GM18517 (cell line): ENCODE measurements at regions not wholly inside any gene's neighbourhood (a gene's known extent, or its start where the extent isn't known, plus 50 kb on each side); places are given as distances from the start of the nearest gene placed in this dataset.

Source experiments
- ATAC-seq: cut with Tn5 transposase; IDR thresholded peaks from one replicate; pipeline ENCODE4 v1.9.1; 2021; ENCODE audit warnings: mild to moderate bottlenecking, moderate library complexity; ENCODE audit not compliant: unreplicated experiment

- no peak for ATAC-seq
Observed at GRCh38 chr15:85847031-85847430, 52.3 kb upstream of the KLHL25 start.

GRCh38 chr15:85849946-85850345 is 55.2 kb upstream of the KLHL25 start:
- no peak for ATAC-seq

- ATAC-seq: no peak
Observed at GRCh38 chr15:85852969-85853368, 58.2 kb upstream of the KLHL25 start.

- ATAC-seq: peak; percentile 54
Observed at GRCh38 chr15:85854345-85855097, 59.8 kb upstream of the KLHL25 start.

- peak; percentile 89 for ATAC-seq
Observed at GRCh38 chr15:85858586-85859375, 64.1 kb upstream of the KLHL25 start.

GRCh38 chr15:85859671-85860070 is 64.9 kb upstream of the KLHL25 start:
- ATAC-seq: no peak

- no peak for ATAC-seq
Observed at GRCh38 chr15:85860394-85861161, 65.9 kb upstream of the KLHL25 start.

- ATAC-seq: no peak
Observed at GRCh38 chr15:85865070-85865684, 70.5 kb upstream of the KLHL25 start.

GRCh38 chr15:85867250-85867649 is 72.5 kb upstream of the KLHL25 start:
- ATAC-seq: no peak

GRCh38 chr15:85869124-85869523 is 74.4 kb upstream of the KLHL25 start:
- no peak for ATAC-seq

GRCh38 chr15:85870216-85871014 is 75.7 kb upstream of the KLHL25 start:
- no peak for ATAC-seq

- no peak for ATAC-seq
Observed at GRCh38 chr15:85871545-85871944, 76.8 kb upstream of the KLHL25 start.

GRCh38 chr15:85872125-85872524 is 77.4 kb upstream of the KLHL25 start:
- ATAC-seq: no peak

- no peak for ATAC-seq
Observed at GRCh38 chr15:85874236-85874635, 79.5 kb upstream of the KLHL25 start.

GRCh38 chr15:85875756-85876155 is 81.0 kb upstream of the KLHL25 start:
- ATAC-seq: no peak

GRCh38 chr15:85878828-85879225 is 84.1 kb upstream of the KLHL25 start:
- no peak for ATAC-seq

- ATAC-seq: no peak
Observed at GRCh38 chr15:85879334-85880163, 84.8 kb upstream of the KLHL25 start.

- no peak for ATAC-seq
Observed at GRCh38 chr15:85880501-85881190, 85.9 kb upstream of the KLHL25 start.

GRCh38 chr15:85886309-85886811 is 91.6 kb upstream of the KLHL25 start:
- ATAC-seq: no peak
